Fibroblast of lung (primary cell): ENCODE measurements at regions not wholly inside any gene's neighbourhood (a gene's known extent, or its start where the extent isn't known, plus 50 kb on each side); places are given as distances from the start of the nearest gene placed in this dataset.
A peak's percentile ranks its signal among the peaks of the same experiment; 100 is the strongest.

Source experiments
- DNase-seq, 2 donors: peaks; one replicate each; pipeline versions ENCODE4 v3.0.0 to v3.0.0-alpha.2; 2010; ENCODE audit warnings: low read depth in 2 of 2
- H2AFZ ChIP-seq: 2 replicates; pipeline ENCODE4 v1.5.1; 2012; ENCODE audit warnings: low read length, control low read depth, inconsistent platforms
- H3K27ac ChIP-seq: 2 replicates; pipeline ENCODE4 v1.5.1; 2011; ENCODE audit warnings: low read length, control low read depth; ENCODE audit not compliant: insufficient read depth
- H3K27me3 ChIP-seq: 2 replicates; pipeline ENCODE4 v1.5.1; 2011; ENCODE audit warnings: mild to moderate bottlenecking, low read length; ENCODE audit not compliant: control insufficient read depth, insufficient read depth
- H3K36me3 ChIP-seq: 2 replicates; pipeline ENCODE4 v1.5.1; 2011; ENCODE audit warnings: low read length; ENCODE audit not compliant: control insufficient read depth, insufficient read depth
- H3K4me1 ChIP-seq: 2 replicates; pipeline ENCODE4 v1.5.1; 2011; ENCODE audit warnings: low read length; ENCODE audit not compliant: control insufficient read depth, insufficient read depth; ENCODE audit errors: extremely low read depth
- H3K4me2 ChIP-seq: 2 replicates; pipeline ENCODE4 v1.5.1; 2011; ENCODE audit warnings: low read length, control low read depth; ENCODE audit not compliant: insufficient read depth; ENCODE audit errors: extremely low read depth
- H3K4me3 ChIP-seq, 4 experiments: fragments of 200-600 bp in 1 of 4; sonication (generic) in 1 of 4; replicated peaks in 1 of 4; 2 replicates each; pipeline ENCODE4 v1.5.1; 2011 to 2016; ENCODE audit warnings: low read length in 4 of 4, low read depth in 3 of 4, mild to moderate bottlenecking in 3 of 4, control low read depth in 2 of 4, inconsistent platforms in 1 of 4, mixed read lengths in 1 of 4; ENCODE audit not compliant: insufficient read depth in 1 of 4; ENCODE audit errors: control extremely low read depth in 1 of 4
- H3K79me2 ChIP-seq: 2 replicates; pipeline ENCODE4 v1.5.1; 2012; ENCODE audit warnings: mild to moderate bottlenecking, low read length, inconsistent platforms; ENCODE audit not compliant: control insufficient read depth, insufficient read depth
- H3K9ac ChIP-seq: 2 replicates; pipeline ENCODE4 v1.5.1; 2011; ENCODE audit warnings: mild to moderate bottlenecking, low read length, control low read depth; ENCODE audit not compliant: insufficient read depth
- H3K9me3 ChIP-seq: 2 replicates; pipeline ENCODE4 v1.5.1; 2012; ENCODE audit warnings: low read depth, low read length; ENCODE audit not compliant: control insufficient read depth, insufficient read depth
- H4K20me1 ChIP-seq: 2 replicates; pipeline ENCODE4 v1.5.1; 2011; ENCODE audit warnings: low read length; ENCODE audit not compliant: control insufficient read depth, insufficient read depth; ENCODE audit errors: extremely low read depth
- CTCF ChIP-seq, 2 donors: IDR thresholded peaks in 1 of 2; conservative IDR thresholded peaks in 1 of 2; 1 replicate in 1 of 2; 2 replicates in 1 of 2; pipeline ENCODE4 v1.5.1; 2011 to 2012; ENCODE audit warnings: low read length in 2 of 2, control low read depth in 1 of 2, inconsistent platforms in 1 of 2, low read depth in 1 of 2, mild to moderate bottlenecking in 1 of 2
- EZH2 ChIP-seq: IDR thresholded peaks from 2 replicates; pipeline ENCODE4 v1.5.1; 2012; ENCODE audit warnings: low read length, control low read depth, mild to moderate bottlenecking; ENCODE audit errors: missing control alignments

- Histone ChIP-seq H3K36me3 (no peaks in the 10 kb centered on the region), H3K27me3 (no peaks in the 10 kb centered on the region), H3K27ac (no peak overlapping the region), H3K9me3 (no peaks in the 10 kb centered on the region), H3K9ac (no peak overlapping the region), H3K4me2 (peak overlapping the region; percentile 34), H3K79me2 (no peaks in the 10 kb centered on the region), H4K20me1 (no peaks in the 10 kb centered on the region), H2AFZ (no peak overlapping the region), H3K4me3 (peak overlapping the region; percentile 10 to 41 (median 15)), H3K4me1 (no peaks in the 10 kb centered on the region)
- no peak for DNase-seq
- no peak for TF ChIP-seq EZH2
- no peak for TF ChIP-seq CTCF (conservative IDR thresholded peaks at IDR 0.05 in 1 of 2, IDR thresholded peaks at IDR 0.05 in 1 of 2; ENCODE audit: low read depth in 1 of 2, low read length in 2 of 2)
These were observed 694.1 kb downstream of the USP25 start for GRCh38 chr21:16423921-16424320.

DNA sequence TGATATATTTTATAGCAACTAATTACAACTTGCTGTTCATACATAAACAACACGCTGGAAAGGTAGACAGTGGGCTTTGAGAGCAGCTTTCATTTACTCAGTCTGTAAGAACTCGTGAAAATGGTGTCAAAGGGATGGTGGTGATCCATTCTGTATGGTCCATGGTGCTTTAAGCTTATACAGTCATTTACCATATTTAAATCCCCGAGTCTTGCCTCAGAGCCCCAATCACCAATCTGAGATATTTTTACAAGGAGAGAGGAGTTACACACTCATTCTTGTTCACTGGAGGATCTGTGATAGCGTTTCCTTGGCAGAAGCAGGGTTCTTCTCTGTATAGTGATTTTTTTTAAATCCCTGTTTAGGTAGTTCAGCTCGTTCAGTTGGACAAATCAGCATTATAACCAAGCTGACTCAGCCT is 694.6 kb downstream of the USP25 start:
- Histone ChIP-seq H3K4me1 (no peaks in the 10 kb centered on the region), H3K79me2 (no peaks in the 10 kb centered on the region), H3K27me3 (no peaks in the 10 kb centered on the region), H3K9ac (no peak overlapping the region), H4K20me1 (no peaks in the 10 kb centered on the region), H3K4me2 (peak overlapping the region; percentile 34), H3K9me3 (no peaks in the 10 kb centered on the region), H3K36me3 (no peaks in the 10 kb centered on the region), H2AFZ (peak overlapping the region; percentile 29), H3K27ac (peak overlapping the region; percentile 23), H3K4me3 (peak overlapping the region; percentile 10 to 41 (median 15))
- peak; percentile 26 to 75 for DNase-seq
- no peak for TF ChIP-seq EZH2
- no peak for TF ChIP-seq CTCF (conservative IDR thresholded peaks at IDR 0.05 in 1 of 2, IDR thresholded peaks at IDR 0.05 in 1 of 2; ENCODE audit: low read depth in 1 of 2, low read length in 2 of 2)

- DNase-seq: no peak
- no peaks in the 10 kb centered on the region for H4K20me1 ChIP-seq
- H3K9ac ChIP-seq: no peak overlapping the region
- no peaks in the 10 kb centered on the region for H3K4me1 ChIP-seq
- no peak overlapping the region for H2AFZ ChIP-seq
- no peaks in the 10 kb centered on the region for H3K79me2 ChIP-seq
- TF ChIP-seq CTCF (conservative IDR thresholded peaks at IDR 0.05 in 1 of 2, IDR thresholded peaks at IDR 0.05 in 1 of 2; ENCODE audit: low read depth in 1 of 2, low read length in 2 of 2) (no peak), EZH2 (no peak)
- no peak overlapping the region for H3K27ac ChIP-seq
- H3K9me3 ChIP-seq: no peaks in the 10 kb centered on the region
- no peaks in the 10 kb centered on the region for H3K36me3 ChIP-seq
- H3K4me3 ChIP-seq: no peak overlapping the region
- no peaks in the 10 kb centered on the region for H3K27me3 ChIP-seq
- no peak overlapping the region for H3K4me2 ChIP-seq
These were observed 695.6 kb downstream of the USP25 start for GRCh38 chr21:16425376-16425775.
